LNCAP (cell line): ENCODE measurements at regions not wholly inside any gene's neighbourhood (a gene's known extent, or its start where the extent isn't known, plus 50 kb on each side); places are given as distances from the start of the nearest gene placed in this dataset.

Experiments used
- TF ChIP-seq, protein P1 (sequence below): fragments of 450-650 bp; IDR thresholded peaks from 2 replicates; pipeline ENCODE4 v1.5.1; 2017; ENCODE audit warnings: mild to moderate bottlenecking

DNA sequence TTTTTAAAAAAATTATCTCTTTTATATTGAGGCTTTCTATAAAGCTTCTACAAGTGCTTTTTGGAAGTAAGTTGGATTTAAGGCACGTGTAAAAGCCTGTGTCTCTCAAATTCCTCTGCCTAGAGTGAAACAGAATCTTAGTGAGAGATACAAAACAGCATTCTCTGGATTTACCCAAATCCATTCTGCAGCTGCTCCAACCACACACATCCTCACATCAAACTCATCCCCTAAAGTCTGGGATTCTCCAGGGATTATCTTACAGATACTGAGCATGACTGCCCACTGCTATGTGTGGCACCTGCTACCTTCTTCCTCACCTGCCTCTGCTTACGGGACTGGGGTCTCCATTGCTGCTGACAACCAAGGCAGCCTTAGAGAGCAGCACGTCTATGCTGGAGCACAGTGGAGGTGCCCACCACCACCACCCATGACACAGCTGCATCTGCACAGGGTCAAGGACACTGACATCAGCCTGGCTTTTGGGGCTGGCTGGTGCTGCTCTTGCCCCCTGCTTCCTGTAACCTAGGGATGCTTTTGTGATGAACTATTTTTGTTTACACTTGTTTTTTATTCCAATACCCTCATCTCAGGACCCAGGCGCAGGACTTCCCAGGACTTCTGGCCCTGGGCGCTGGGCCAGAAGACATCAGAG lies 139.2 kb upstream of the NAMPT start:
- TF ChIP-seq, protein P1, sequence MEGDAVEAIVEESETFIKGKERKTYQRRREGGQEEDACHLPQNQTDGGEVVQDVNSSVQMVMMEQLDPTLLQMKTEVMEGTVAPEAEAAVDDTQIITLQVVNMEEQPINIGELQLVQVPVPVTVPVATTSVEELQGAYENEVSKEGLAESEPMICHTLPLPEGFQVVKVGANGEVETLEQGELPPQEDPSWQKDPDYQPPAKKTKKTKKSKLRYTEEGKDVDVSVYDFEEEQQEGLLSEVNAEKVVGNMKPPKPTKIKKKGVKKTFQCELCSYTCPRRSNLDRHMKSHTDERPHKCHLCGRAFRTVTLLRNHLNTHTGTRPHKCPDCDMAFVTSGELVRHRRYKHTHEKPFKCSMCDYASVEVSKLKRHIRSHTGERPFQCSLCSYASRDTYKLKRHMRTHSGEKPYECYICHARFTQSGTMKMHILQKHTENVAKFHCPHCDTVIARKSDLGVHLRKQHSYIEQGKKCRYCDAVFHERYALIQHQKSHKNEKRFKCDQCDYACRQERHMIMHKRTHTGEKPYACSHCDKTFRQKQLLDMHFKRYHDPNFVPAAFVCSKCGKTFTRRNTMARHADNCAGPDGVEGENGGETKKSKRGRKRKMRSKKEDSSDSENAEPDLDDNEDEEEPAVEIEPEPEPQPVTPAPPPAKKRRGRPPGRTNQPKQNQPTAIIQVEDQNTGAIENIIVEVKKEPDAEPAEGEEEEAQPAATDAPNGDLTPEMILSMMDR, result no peak

DNA sequence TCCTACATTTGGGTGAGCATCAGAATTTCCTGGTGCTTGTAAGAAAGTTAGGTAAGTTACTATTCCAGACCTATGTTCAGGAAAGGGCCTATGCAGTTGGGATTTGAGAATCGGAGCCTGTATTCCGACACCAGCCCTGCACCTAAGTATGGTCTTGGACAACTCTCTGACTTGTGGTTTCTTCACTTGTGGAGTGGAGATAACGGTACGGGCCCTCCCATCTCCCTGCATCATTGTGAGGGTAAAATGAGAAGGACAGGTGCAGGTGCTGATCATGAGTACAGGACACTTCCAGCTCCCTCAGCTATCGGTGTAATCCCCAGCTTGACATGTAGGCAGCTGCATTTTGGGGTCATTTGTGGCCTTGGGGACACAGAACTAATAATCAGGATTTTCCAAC lies 138.3 kb upstream of the NAMPT start:
- TF ChIP-seq, protein P1, result no peak

DNA sequence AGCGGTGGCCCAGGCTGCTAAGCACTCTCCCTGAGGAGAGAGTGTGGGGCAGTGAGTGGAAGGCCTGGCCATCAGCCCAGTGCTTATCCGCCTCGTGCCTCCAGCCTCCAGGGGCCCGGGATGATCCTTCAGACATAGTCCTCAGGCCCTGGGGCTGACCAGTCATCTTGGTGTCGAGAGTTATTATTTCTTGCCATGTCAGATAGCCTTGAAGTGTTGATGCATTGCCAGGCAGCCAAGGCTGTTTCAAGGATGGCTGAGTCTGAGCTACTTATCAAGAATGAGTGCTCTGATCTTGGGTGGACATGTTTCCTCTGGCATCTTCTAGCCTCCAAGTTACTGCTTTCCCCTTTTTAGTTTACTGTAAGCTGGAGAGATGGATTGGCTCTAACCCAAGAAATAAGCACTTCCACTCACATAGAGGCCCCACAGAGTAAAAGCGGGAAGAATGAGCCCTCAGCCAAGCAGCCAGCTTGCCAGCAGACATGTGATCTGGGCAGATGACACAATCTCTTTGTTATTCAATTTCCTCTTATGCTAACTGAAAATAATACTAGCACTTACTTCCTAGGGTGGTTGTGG lies 136.5 kb upstream of the NAMPT start:
- TF ChIP-seq, protein P1, result no peak

DNA sequence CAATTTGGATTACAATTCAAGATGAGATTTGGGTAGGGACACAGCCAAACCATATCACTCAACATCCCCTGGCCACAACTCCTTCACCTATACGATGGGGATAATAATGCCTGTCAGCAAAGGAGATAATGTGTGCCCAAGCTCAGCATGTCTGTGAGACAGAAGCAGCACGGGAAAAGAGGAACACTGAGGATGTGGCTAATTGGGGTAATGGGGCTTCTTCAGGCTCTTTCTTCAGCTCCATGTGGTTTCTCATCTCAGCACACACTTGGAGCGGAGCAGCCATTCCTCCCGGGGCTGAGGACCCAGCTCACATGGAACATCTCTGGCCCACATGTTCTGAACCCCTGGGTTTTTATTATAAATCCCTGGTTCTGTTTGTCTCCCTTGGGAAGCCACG lies 136.0 kb upstream of the NAMPT start:
- TF ChIP-seq, protein P1, result no peak

DNA sequence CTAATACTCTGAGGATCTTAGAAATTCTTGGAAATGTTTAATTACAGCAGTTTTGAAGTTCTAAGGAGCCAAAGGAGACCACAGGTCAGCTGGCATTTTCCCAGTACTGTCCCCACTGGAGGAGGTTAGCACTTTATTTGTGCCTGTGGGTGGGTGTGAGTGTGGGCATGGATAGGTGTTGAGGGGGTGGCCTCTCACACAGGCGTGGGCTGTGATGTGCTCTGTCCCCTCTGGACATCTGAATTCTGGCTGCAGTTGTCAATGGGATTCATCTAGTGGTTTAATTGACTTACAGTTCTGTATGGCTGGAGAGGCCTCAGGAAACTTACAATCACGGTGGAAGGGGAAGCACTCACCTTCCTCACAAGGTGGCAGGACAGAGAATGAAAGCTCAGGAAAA lies 135.4 kb upstream of the NAMPT start:
- TF ChIP-seq, protein P1, result no peak

DNA sequence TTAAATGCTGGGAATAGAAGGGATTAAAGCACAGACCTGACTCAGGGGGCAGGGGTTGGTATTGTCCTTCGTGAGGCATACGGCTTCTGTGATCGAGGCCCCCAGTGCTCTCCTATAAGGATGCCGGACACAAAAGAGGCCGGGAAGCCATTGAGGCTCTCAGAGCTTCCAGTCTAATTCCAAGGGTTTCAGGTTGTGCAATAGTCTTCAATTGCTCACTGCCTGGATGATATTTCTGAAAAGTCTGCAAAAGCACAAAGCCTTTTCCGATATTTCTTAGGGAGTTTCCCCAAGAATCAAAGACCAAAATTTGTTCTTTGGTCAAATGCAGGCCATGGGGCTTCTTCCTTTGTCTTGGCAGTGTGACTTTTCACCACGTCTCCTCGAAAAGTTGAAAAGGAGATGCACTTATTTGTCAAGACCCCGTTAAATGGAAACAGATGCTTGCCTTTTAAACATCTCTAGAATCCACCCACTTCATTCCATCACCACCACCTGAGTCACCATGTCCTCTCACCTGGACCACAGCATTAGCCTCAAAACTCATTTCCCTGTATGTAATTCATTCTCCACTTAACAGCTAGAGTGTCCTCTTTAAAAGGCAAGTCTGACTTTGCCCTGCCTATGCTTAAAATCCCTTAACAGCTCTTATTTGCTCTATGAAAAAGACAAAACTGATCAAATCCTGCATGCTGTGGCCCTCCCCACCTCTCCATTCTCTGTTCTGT lies 134.8 kb upstream of the NAMPT start:
- TF ChIP-seq, protein P1, result no peak

DNA sequence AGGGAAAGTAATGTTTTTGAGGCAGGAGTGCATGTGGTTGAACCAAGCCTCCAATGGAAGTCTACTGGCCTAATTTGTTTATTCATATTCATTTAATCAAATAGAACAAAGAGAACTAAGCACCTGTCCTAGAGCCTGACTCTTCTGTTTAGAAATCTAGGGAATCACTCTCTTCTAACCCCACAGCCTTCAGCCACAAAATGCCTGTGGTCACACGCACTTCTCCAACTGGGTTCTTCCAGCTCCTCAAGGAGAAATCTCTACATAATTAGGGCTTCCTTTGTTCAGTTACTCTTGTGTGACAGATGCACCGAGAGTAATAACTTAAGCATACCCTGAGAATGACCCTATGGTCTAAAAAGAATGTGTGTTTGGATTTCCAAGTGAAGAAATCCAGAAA lies 133.7 kb upstream of the NAMPT start:
- TF ChIP-seq, protein P1, result no peak
